GM12878 (cell line): ENCODE measurements at regions not wholly inside any gene's neighbourhood (a gene's known extent, or its start where the extent isn't known, plus 50 kb on each side); places are given as distances from the start of the nearest gene placed in this dataset.

Source experiments
- ATAC-seq: fragments of 200-7000 bp; cut with Tn5 transposase; 3 replicates; pipeline ENCODE4 v1.9.1; 2020; ENCODE audit warnings: mild to moderate bottlenecking, moderate library complexity
- BruUV-seq: library from RNA; stranded (reverse); fragments of 400-500 nt; replicated peaks from 2 replicates; lab custom pipeline; 2021; lab: Mats Ljungman, UMichigan
- CTCF ChIA-PET: fragments of 300-600 bp; sonication (Branson Sonifier 250); formaldehyde crosslinking; extraction: SDS; loops from one replicate; lab custom pipeline; 2021; ENCODE audit warnings: inconsistent platforms; lab: Yijun Ruan, JAX
- POLR2A ChIA-PET: fragments of 350-600 bp; formaldehyde crosslinking; extraction: SDS; loops from one replicate; lab custom pipeline; 2021; ENCODE audit warnings: inconsistent platforms; lab: Charles Lee
- RAD21 ChIA-PET: fragments of 300-600 bp; sonication (Branson Sonifier 250); formaldehyde crosslinking; loops from one replicate; lab custom pipeline; 2023; ENCODE audit warnings: antibody characterized with exemption; ENCODE audit not compliant: unreplicated experiment; lab: Charles Lee
- SMC1A ChIA-PET: fragments of 300-600 bp; sonication (Branson Sonifier 250); formaldehyde crosslinking; loops from one replicate; lab custom pipeline; 2023; ENCODE audit not compliant: unreplicated experiment, uncharacterized antibody; lab: Charles Lee
- DNase-seq: peaks from one replicate; pipeline ENCODE4 v3.0.0-alpha.2; 2011; ENCODE audit warnings: low read depth, low spot score
- FAIRE-seq: peaks from 3 replicates; lab custom pipeline; 2011; peaks lifted over from hg19 to GRCh38; lab: Jason Lieb, UNC
- H2AFZ ChIP-seq: 2 replicates; pipeline ENCODE4 v1.6.0; 2011; ENCODE audit warnings: low read depth, low read length, control low read depth; ENCODE audit not compliant: control insufficient read depth
- H3K27ac ChIP-seq: 2 replicates; pipeline ENCODE4 v1.5.1; 2011; ENCODE audit warnings: control low read depth; ENCODE audit not compliant: control insufficient read depth, insufficient read depth
- H3K27me3 ChIP-seq, 2 experiments: replicated peaks in 1 of 2; 2 replicates each; pipeline versions ENCODE4 v1.6.0 to v1.6.1; 2011; ENCODE audit warnings: low read length in 1 of 2; ENCODE audit not compliant: control insufficient read depth in 2 of 2, insufficient read depth in 2 of 2
- H3K36me3 ChIP-seq, 2 experiments: 2 replicates each; pipeline ENCODE4 v1.5.1; 2011; ENCODE audit warnings: low read length in 1 of 2; ENCODE audit not compliant: control insufficient read depth in 2 of 2, insufficient read depth in 2 of 2
- H3K4me1 ChIP-seq: 2 replicates; pipeline ENCODE4 v1.6.1; 2011; ENCODE audit warnings: mild to moderate bottlenecking, low read length, moderate library complexity, mixed read lengths; ENCODE audit not compliant: control insufficient read depth, insufficient read depth
- H3K4me2 ChIP-seq: 2 replicates; pipeline ENCODE4 v1.6.0; 2011; ENCODE audit warnings: control low read depth; ENCODE audit not compliant: control insufficient read depth, insufficient read depth
- H3K4me3 ChIP-seq: fragments of 200-600 bp; sonication (generic); 2 replicates; pipeline ENCODE4 v1.5.1; 2016
- H3K79me2 ChIP-seq: 2 replicates; pipeline ENCODE4 v1.6.0; 2011; ENCODE audit warnings: low read length; ENCODE audit not compliant: control insufficient read depth, insufficient read depth
- H3K9ac ChIP-seq: 2 replicates; pipeline ENCODE4 v1.8.0; 2011; ENCODE audit warnings: low read length, control low read depth, mixed read lengths; ENCODE audit not compliant: control insufficient read depth, insufficient read depth
- H3K9me3 ChIP-seq: replicated peaks from 3 replicates; pipeline ENCODE4 v1.5.1; 2011; ENCODE audit warnings: mild to moderate bottlenecking, low read length; ENCODE audit not compliant: control insufficient read depth, insufficient read depth
- H4K20me1 ChIP-seq: 2 replicates; pipeline ENCODE4 v1.6.0; 2011; ENCODE audit not compliant: control insufficient read depth, insufficient read depth
- BHLHE40 ChIP-seq, 2 experiments: fragments of 450-650 bp in 1 of 2; IDR thresholded peaks; 2 replicates each; pipeline ENCODE4 v1.6.1; 2011 to 2017; ENCODE audit warnings: low read depth in 2 of 2, borderline replicate concordance in 1 of 2, improper control_type of control experiment in 1 of 2, low read length in 1 of 2, mild to moderate bottlenecking in 1 of 2
- CBX3 ChIP-seq: fragments of 200-600 bp; sonication (generic); IDR thresholded peaks from 2 replicates; pipeline ENCODE4 v1.6.1; 2016; ENCODE audit warnings: low read depth, borderline replicate concordance
- EGR1 ChIP-seq, 2 experiments: IDR thresholded peaks; 1 replicate in 1 of 2; 2 replicates in 1 of 2; pipeline ENCODE4 v1.6.1; 2011 to 2012; ENCODE audit warnings: low read depth in 2 of 2, low read length in 2 of 2, borderline replicate concordance in 1 of 2, mild to moderate bottlenecking in 1 of 2, moderate library complexity in 1 of 2
- HDAC6 ChIP-seq: fragments of 200-600 bp; sonication (generic); IDR thresholded peaks from one replicate; pipeline ENCODE4 v1.8.0; 2017; ENCODE audit warnings: antibody characterized with exemption; ENCODE audit not compliant: unreplicated experiment
- KDM1A ChIP-seq: fragments of 200-600 bp; sonication (generic); IDR thresholded peaks from 2 replicates; pipeline ENCODE4 v1.6.1; 2016; ENCODE audit warnings: borderline replicate concordance
- NFYB ChIP-seq: IDR thresholded peaks from 2 replicates; pipeline ENCODE4 v1.6.1; 2011; ENCODE audit warnings: low read depth, mild to moderate bottlenecking, low read length, improper control_type of control experiment, moderate library complexity; ENCODE audit not compliant: insufficient read depth
- YY1 ChIP-seq: IDR thresholded peaks from 2 replicates; pipeline ENCODE4 v1.6.1; 2011; ENCODE audit warnings: low read depth, mild to moderate bottlenecking, low read length
- ZBTB40 ChIP-seq: fragments of 450-650 bp; IDR thresholded peaks from 2 replicates; pipeline ENCODE4 v1.6.1; 2016; ENCODE audit warnings: mild to moderate bottlenecking, moderate library complexity, borderline replicate concordance
- ZNF384 ChIP-seq: IDR thresholded peaks from 2 replicates; pipeline ENCODE4 v1.6.1; 2012; ENCODE audit warnings: low read depth, mild to moderate bottlenecking, low read length, improper control_type of control experiment, borderline replicate concordance
- ZSCAN29 ChIP-seq: fragments of 450-650 bp; IDR thresholded peaks from 2 replicates; pipeline ENCODE4 v1.6.1; 2017; ENCODE audit warnings: mild to moderate bottlenecking, moderate library complexity
- WGBS: methylation state at CpG from one replicate; pipeline ENCODE4 v1.1.6; 2016; ENCODE audit warnings: low lambda C conversion rate; ENCODE audit not compliant: insufficient replicate concordance, insufficient coverage; ENCODE audit errors: missing lambda C conversion rate; 5-methylcytosine and 5-hydroxymethylcytosine counted together
- in situ Hi-C: fragments of 300-500 bp; cut with MboI; formaldehyde crosslinking; loops from 9 replicates; pipeline ENCODE4 v1.14.3; 2018; ENCODE audit warnings: mixed read lengths
- intact Hi-C: fragments of 100-400 bp; cut with micrococcal nuclease; formaldehyde crosslinking; loops from one replicate; pipeline ENCODE4 v1.14.2; 2022; ENCODE audit not compliant: unreplicated experiment
- TF ChIP-seq, protein P1 (sequence below): fragments of 450-650 bp; IDR thresholded peaks from 2 replicates; pipeline ENCODE4 v1.6.1; 2016; ENCODE audit warnings: mild to moderate bottlenecking
- TF ChIP-seq, protein P2 (sequence below): fragments of 150-350 bp; IDR thresholded peaks from 2 replicates; pipeline ENCODE4 v1.6.1; 2014; ENCODE audit warnings: mild to moderate bottlenecking, low read depth, low read length

DNA sequence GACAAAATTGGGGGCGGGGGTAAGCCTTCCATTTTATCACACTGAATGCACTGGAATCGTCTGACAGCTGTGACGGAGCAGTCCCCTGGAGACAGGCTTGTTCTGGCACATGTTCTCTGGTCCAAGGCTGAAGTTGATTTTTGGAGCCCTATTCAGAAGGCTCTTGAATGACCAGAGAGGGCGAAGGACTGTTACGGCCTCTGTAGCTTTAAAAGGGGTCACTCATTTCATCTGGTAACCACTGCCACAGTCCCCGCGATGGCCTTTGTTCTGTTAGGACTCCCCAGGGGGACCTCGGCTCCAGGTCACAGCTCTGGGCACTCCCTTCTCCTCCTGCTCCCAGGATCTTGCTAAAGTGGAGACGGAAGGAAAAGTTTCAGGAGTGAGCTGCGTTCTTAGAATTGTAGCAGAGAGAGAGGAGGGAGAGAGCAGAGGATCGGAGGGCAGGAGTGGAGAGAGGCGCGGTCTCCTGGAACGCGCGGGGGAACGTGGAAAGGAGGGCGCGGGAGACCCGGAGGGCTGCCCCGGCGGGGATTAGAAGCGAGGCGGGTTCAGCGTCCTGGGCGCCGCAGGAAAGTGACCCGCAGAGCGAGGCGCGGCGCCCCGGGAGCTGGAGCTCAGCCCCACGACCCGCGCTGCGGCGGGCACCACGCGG is 134.3 kb upstream of the MYO16 start:
- 44% methylated on average over 20 of the region's 40 CpGs for WGBS
- Histone ChIP-seq H3K27ac (no peak overlapping the region), H3K36me3 (no peaks in the 10 kb centered on the region), H3K4me2 (no peak overlapping the region), H3K4me1 (no peaks in the 10 kb centered on the region), H4K20me1 (no peaks in the 10 kb centered on the region), H3K4me3 (no peak overlapping the region), H3K9ac (no peak overlapping the region), H3K79me2 (no peaks in the 10 kb centered on the region), H3K9me3 (no peaks in the 10 kb centered on the region), H2AFZ (no peak overlapping the region), H3K27me3 (peaks cover 2 to 3% of the 10 kb centered on the region in 2 experiments; a peak in 2 of 4 replicates)
- intact Hi-C loops: no loop called here
- ATAC-seq (no peak), DNase-seq (no peak), FAIRE-seq (no peak)
- in situ Hi-C loops: no loop called here
- RAD21 ChIA-PET: no interaction called here
- TF ChIP-seq YY1: no peak
- TF ChIP-seq HDAC6: no peak
- no peak for TF ChIP-seq ZSCAN29
- TF ChIP-seq, protein P1, sequence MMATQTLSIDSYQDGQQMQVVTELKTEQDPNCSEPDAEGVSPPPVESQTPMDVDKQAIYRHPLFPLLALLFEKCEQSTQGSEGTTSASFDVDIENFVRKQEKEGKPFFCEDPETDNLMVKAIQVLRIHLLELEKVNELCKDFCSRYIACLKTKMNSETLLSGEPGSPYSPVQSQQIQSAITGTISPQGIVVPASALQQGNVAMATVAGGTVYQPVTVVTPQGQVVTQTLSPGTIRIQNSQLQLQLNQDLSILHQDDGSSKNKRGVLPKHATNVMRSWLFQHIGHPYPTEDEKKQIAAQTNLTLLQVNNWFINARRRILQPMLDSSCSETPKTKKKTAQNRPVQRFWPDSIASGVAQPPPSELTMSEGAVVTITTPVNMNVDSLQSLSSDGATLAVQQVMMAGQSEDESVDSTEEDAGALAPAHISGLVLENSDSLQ: no peak
- no peak for TF ChIP-seq ZBTB40
- no peak for TF ChIP-seq BHLHE40 (IDR thresholded peaks at IDR 0.05; ENCODE audit: borderline replicate concordance in 1 of 2, low read depth in 2 of 2, low read length in 1 of 2)
- no peak for TF ChIP-seq NFYB
- TF ChIP-seq, protein P2, sequence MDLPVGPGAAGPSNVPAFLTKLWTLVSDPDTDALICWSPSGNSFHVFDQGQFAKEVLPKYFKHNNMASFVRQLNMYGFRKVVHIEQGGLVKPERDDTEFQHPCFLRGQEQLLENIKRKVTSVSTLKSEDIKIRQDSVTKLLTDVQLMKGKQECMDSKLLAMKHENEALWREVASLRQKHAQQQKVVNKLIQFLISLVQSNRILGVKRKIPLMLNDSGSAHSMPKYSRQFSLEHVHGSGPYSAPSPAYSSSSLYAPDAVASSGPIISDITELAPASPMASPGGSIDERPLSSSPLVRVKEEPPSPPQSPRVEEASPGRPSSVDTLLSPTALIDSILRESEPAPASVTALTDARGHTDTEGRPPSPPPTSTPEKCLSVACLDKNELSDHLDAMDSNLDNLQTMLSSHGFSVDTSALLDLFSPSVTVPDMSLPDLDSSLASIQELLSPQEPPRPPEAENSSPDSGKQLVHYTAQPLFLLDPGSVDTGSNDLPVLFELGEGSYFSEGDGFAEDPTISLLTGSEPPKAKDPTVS: no peak
- no peak for TF ChIP-seq ZNF384
- no peak for TF ChIP-seq CBX3
- TF ChIP-seq KDM1A: no peak
- TF ChIP-seq EGR1 (IDR thresholded peaks at IDR 0.05; ENCODE audit: borderline replicate concordance in 1 of 2, low read depth in 2 of 2, low read length in 2 of 2): no peak
- POLR2A ChIA-PET: no interaction called here
- SMC1A ChIA-PET: no interaction called here
- no TSS peak for BruUV-seq
- CTCF ChIA-PET: no interaction called here
